Peyer's patch (tissue), 4 donors: ENCODE measurements at regions not wholly inside any gene's neighbourhood (a gene's known extent, or its start where the extent isn't known, plus 50 kb on each side); places are given as distances from the start of the nearest gene placed in this dataset.

Experiments used
- POLR2A ChIP-seq, 2 donors: fragments of 450-650 bp; IDR thresholded peaks; one replicate each; pipeline ENCODE4 v1.5.1; 2017; ENCODE audit warnings: antibody characterized with exemption in 2 of 2, mild to moderate bottlenecking in 2 of 2, moderate library complexity in 2 of 2
- TF ChIP-seq, protein P1 (sequence below), 6 experiments: fragments of 450-650 bp in 4 of 6; fragments of 200-600 bp in 2 of 6; sonication (generic) in 1 of 6; IDR thresholded peaks; one replicate each; pipeline ENCODE4 v1.5.1; 2017 to 2019; ENCODE audit warnings: antibody characterized with exemption in 6 of 6, mild to moderate bottlenecking in 3 of 6, moderate library complexity in 1 of 6

- TF ChIP-seq, protein P1, sequence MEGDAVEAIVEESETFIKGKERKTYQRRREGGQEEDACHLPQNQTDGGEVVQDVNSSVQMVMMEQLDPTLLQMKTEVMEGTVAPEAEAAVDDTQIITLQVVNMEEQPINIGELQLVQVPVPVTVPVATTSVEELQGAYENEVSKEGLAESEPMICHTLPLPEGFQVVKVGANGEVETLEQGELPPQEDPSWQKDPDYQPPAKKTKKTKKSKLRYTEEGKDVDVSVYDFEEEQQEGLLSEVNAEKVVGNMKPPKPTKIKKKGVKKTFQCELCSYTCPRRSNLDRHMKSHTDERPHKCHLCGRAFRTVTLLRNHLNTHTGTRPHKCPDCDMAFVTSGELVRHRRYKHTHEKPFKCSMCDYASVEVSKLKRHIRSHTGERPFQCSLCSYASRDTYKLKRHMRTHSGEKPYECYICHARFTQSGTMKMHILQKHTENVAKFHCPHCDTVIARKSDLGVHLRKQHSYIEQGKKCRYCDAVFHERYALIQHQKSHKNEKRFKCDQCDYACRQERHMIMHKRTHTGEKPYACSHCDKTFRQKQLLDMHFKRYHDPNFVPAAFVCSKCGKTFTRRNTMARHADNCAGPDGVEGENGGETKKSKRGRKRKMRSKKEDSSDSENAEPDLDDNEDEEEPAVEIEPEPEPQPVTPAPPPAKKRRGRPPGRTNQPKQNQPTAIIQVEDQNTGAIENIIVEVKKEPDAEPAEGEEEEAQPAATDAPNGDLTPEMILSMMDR (IDR thresholded peaks at IDR 0.05): no peak
- TF ChIP-seq POLR2A (IDR thresholded peaks at IDR 0.05): no peak
Measured at GRCh38 chr2:133842446-133842845, 274.2 kb upstream of the NCKAP5 start.
